ENCODE measurements at regions not wholly inside any gene's neighbourhood (a gene's known extent, or its start where the extent isn't known, plus 50 kb on each side); places are given as distances from the start of the nearest gene placed in this dataset.
"Not testable (repeated sequence)": the region's sequence is repeated elsewhere in the genome, so short reads cannot be mapped to it uniquely, and the experiment has no call there.

- DNase-seq (ENCODE audit: low spot score) = no peak
Observed at GRCh38 chr11:87639753-87640364, 535.4 kb downstream of the RAB38 start.

- no peak for DNase-seq (ENCODE audit: low spot score)
Observed at GRCh38 chr11:87635001-87635400, 540.2 kb downstream of the RAB38 start.

GRCh38 chr11:87634331-87634730 lies 540.9 kb downstream of the RAB38 start:
- no peak for DNase-seq (ENCODE audit: low spot score)

- DNase-seq (ENCODE audit: low spot score) = no peak
Observed at GRCh38 chr11:87628957-87629356, 546.3 kb downstream of the RAB38 start.

GRCh38 chr11:87628026-87628580 lies 547.1 kb downstream of the RAB38 start:
- no peak for DNase-seq (ENCODE audit: low spot score)

GRCh38 chr11:87623531-87624365 lies 551.5 kb downstream of the RAB38 start:
- DNase-seq (ENCODE audit: low spot score) = not testable (repeated sequence)

- no peak for DNase-seq (ENCODE audit: low spot score)
Observed at GRCh38 chr11:87616511-87616910, 558.7 kb downstream of the RAB38 start.

- no peak for DNase-seq (ENCODE audit: low spot score)
Observed at GRCh38 chr11:87604350-87604749, 566.6 kb downstream of the TMEM135 start.

- no peak for DNase-seq (ENCODE audit: low spot score)
Observed at GRCh38 chr11:87603887-87604286, 566.2 kb downstream of the TMEM135 start.

- no peak for DNase-seq (ENCODE audit: low spot score)
Observed at GRCh38 chr11:87602776-87603175, 565.0 kb downstream of the TMEM135 start.

- DNase-seq (ENCODE audit: low spot score) = no peak
Observed at GRCh38 chr11:87600938-87601337, 563.2 kb downstream of the TMEM135 start.

GRCh38 chr11:87597725-87598124 lies 560.0 kb downstream of the TMEM135 start:
- DNase-seq (ENCODE audit: low spot score) = no peak

- DNase-seq (ENCODE audit: low spot score) = no peak
Observed at GRCh38 chr11:87596176-87596575, 558.4 kb downstream of the TMEM135 start.

- DNase-seq (ENCODE audit: low spot score) = no peak
Observed at GRCh38 chr11:87589082-87589481, 551.3 kb downstream of the TMEM135 start.

GRCh38 chr11:87585613-87586012 lies 547.9 kb downstream of the TMEM135 start:
- not testable (repeated sequence) for DNase-seq (ENCODE audit: low spot score)

- DNase-seq (ENCODE audit: low spot score) = no peak
Observed at GRCh38 chr11:87583931-87584330, 546.2 kb downstream of the TMEM135 start.

GRCh38 chr11:87575088-87575487 lies 537.4 kb downstream of the TMEM135 start:
- no peak for DNase-seq (ENCODE audit: low spot score)

- no peak for DNase-seq (ENCODE audit: low spot score)
Observed at GRCh38 chr11:87574193-87574592, 536.5 kb downstream of the TMEM135 start.

GRCh38 chr11:87573708-87574107 lies 536.0 kb downstream of the TMEM135 start:
- DNase-seq (ENCODE audit: low spot score) = no peak

- DNase-seq (ENCODE audit: low spot score) = no peak
Observed at GRCh38 chr11:87572881-87573280, 535.1 kb downstream of the TMEM135 start.

- DNase-seq (ENCODE audit: low spot score) = no peak
Observed at GRCh38 chr11:87560352-87560751, 522.6 kb downstream of the TMEM135 start.

- DNase-seq (ENCODE audit: low spot score) = not testable (repeated sequence)
Observed at GRCh38 chr11:87559852-87560251, 522.1 kb downstream of the TMEM135 start.

- DNase-seq (ENCODE audit: low spot score) = no peak
Observed at GRCh38 chr11:87555101-87555500, 517.4 kb downstream of the TMEM135 start.

Measured in CD4-positive, alpha-beta T cell treated with Interleukin-6 at 100 ng/mL for 8 hours (primary cell).